ENCODE measurements at regions not wholly inside any gene's neighbourhood (a gene's known extent, or its start where the extent isn't known, plus 50 kb on each side); places are given as distances from the start of the nearest gene placed in this dataset.

- H3K27me3 ChIP-seq (ENCODE audit: control insufficient read depth, insufficient read depth) = no peaks in the 10 kb centered on the region
- no peak for ATAC-seq
- intact Hi-C loops (cut with DNase I) = no loop called here
- H3K27ac ChIP-seq (ENCODE audit: low read length) = no peak overlapping the region
- H3K4me1 ChIP-seq (ENCODE audit: control insufficient read depth, insufficient read depth, low read length) = no peaks in the 10 kb centered on the region
- DNase-seq = no peak
- no peak overlapping the region for H3K4me3 ChIP-seq (ENCODE audit: low read length)
- no peaks in the 10 kb centered on the region for H3K9me3 ChIP-seq (ENCODE audit: control insufficient read depth, low read length)
- 54% methylated on average over 2 of the region's 2 CpGs for WGBS
Observed at GRCh38 chr2:226378753-226379705, 420.6 kb downstream of the IRS1 start.

DNA sequence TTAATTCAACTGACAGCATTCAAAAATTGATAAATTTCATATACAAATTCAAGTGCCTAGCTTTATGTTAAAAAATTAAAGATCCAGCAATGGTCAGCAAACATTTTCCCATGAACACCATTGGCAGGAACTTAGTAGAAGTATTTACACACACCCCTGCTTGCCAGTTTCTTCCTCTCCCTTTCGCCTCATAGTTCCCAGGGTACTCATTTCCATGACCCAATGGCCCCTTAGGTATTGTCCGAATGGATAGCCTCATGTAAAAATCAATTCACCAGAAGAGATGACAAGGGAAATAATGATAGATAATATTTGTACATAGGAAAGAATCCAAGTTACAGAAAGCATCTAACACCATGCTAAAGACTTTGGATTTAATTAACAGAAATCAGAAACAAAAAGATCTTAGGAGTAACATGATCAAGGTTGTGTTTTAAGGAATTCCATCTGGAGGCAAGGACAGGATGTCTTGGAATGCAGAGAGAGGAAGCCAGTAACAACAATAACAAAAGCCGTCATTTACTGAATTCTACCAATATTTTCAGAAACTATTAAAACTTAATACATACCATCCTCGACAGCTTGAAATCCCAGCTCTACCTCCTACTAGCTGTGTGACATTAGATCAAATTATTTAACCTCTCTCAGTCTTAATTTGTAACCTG lies 423.0 kb downstream of the IRS1 start:
- no peak overlapping the region for H3K4me3 ChIP-seq (ENCODE audit: low read length)
- H3K27ac ChIP-seq (ENCODE audit: low read length) = no peak overlapping the region
- H3K27me3 ChIP-seq (ENCODE audit: control insufficient read depth, insufficient read depth) = no peaks in the 10 kb centered on the region
- intact Hi-C loops (cut with DNase I) = no loop called here
- H3K9me3 ChIP-seq (ENCODE audit: control insufficient read depth, low read length) = no peaks in the 10 kb centered on the region
- 54% methylated on average over 4 of the region's 4 CpGs for WGBS
- H3K4me1 ChIP-seq (ENCODE audit: control insufficient read depth, insufficient read depth, low read length) = no peaks in the 10 kb centered on the region
- DNase-seq = no peak
- no peak for ATAC-seq

- Histone ChIP-seq H3K4me3 (ENCODE audit: low read length) (no peak overlapping the region), H3K9me3 (ENCODE audit: control insufficient read depth, low read length) (no peaks in the 10 kb centered on the region), H3K4me1 (ENCODE audit: control insufficient read depth, insufficient read depth, low read length) (no peaks in the 10 kb centered on the region), H3K27ac (ENCODE audit: low read length) (no peak overlapping the region), H3K27me3 (ENCODE audit: control insufficient read depth, insufficient read depth) (no peaks in the 10 kb centered on the region)
- intact Hi-C loops (cut with DNase I) = no loop called here
- no peak for DNase-seq
- ATAC-seq = no peak
- 84% methylated on average over 7 of the region's 7 CpGs for whole genome bisulfite sequencing
Observed at GRCh38 chr2:226366920-226367319, 432.7 kb downstream of the IRS1 start.

DNA sequence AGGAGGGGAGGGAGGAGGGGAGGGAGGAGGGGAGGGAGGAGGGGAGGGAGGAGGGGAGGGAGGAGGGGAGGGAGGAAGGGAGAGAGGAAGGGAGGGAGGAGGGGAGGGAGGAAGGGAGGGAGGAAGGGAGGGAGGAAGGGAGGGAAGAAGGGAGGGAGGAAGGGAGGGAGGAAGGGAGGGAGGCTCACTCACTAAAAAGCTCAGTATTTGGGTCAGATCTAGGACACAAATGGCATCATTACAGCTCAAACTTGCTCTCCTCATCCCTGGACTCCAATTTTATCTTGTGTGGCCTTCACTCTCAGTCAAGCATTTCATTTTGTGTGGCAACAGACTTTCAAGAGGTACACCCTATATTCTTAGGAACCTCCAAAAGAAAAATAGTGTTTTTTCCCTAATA lies 435.4 kb downstream of the IRS1 start:
- intact Hi-C loops (cut with DNase I) = no loop called here
- no peaks in the 10 kb centered on the region for H3K4me1 ChIP-seq (ENCODE audit: control insufficient read depth, insufficient read depth, low read length)
- H3K27ac ChIP-seq (ENCODE audit: low read length) = no peak overlapping the region
- ATAC-seq = no peak
- H3K4me3 ChIP-seq (ENCODE audit: low read length) = no peak overlapping the region
- DNase-seq = no peak
- H3K9me3 ChIP-seq (ENCODE audit: control insufficient read depth, low read length) = no peaks in the 10 kb centered on the region
- H3K27me3 ChIP-seq (ENCODE audit: control insufficient read depth, insufficient read depth) = no peaks in the 10 kb centered on the region

DNA sequence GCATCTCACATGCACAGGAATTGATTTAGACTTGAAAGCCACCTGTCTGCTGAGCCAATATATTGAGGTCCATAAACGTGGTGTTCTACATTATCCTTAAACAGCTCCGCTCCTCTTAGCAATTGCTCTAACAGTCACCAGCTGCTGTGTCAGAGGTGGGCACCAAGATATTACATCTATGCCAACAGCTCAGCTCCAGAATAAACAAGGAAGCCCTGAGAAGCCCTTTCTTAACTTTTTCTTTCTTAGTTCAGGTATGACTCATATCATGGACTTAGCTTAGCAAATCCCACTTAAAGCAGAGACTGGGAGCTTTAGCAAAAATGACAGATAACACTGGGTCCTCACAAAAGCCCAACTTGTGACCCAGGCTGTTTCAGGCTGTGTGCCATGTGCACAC lies 436.6 kb downstream of the IRS1 start:
- WGBS = 83% methylated on average over 2 of the region's 2 CpGs
- no peaks in the 10 kb centered on the region for H3K9me3 ChIP-seq (ENCODE audit: control insufficient read depth, low read length)
- DNase-seq = no peak
- no peaks in the 10 kb centered on the region for H3K27me3 ChIP-seq (ENCODE audit: control insufficient read depth, insufficient read depth)
- H3K4me1 ChIP-seq (ENCODE audit: control insufficient read depth, insufficient read depth, low read length) = no peaks in the 10 kb centered on the region
- no peak overlapping the region for H3K27ac ChIP-seq (ENCODE audit: low read length)
- H3K4me3 ChIP-seq (ENCODE audit: low read length) = no peak overlapping the region
- no peak for ATAC-seq
- intact Hi-C loops (cut with DNase I) = no loop called here

GRCh38 chr2:226360658-226361057 lies 439.0 kb downstream of the IRS1 start:
- H3K27ac ChIP-seq (ENCODE audit: low read length) = no peak overlapping the region
- ATAC-seq (no peak), DNase-seq (no peak)
- H3K27me3 ChIP-seq (ENCODE audit: control insufficient read depth, insufficient read depth) = no peaks in the 10 kb centered on the region
- H3K9me3 ChIP-seq (ENCODE audit: control insufficient read depth, low read length) = no peaks in the 10 kb centered on the region
- 81% methylated on average over 2 of the region's 2 CpGs for WGBS
- H3K4me3 ChIP-seq (ENCODE audit: low read length) = no peak overlapping the region
- intact Hi-C loops (cut with DNase I) = no loop called here
- H3K4me1 ChIP-seq (ENCODE audit: control insufficient read depth, insufficient read depth, low read length) = no peaks in the 10 kb centered on the region

DNA sequence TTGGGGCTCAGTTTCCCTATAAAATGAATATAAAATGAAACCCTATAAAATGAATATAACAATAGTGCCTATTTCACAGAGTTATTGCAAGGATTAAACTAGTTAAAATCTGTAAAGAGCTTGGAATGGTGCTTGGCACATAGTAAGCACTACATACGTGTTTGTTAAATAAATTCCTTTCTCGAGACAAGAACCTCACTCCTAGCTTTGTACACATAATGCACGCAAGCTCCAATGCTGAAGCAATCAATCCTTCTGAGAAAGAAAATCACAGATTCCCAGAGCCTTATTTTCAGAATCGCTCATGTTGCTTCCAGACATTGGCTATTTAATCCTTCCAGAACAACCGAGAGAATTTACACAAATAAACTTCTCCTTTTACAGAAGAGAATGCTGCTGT lies 440.9 kb downstream of the IRS1 start:
- intact Hi-C loops (cut with DNase I) = no loop called here
- 86% methylated on average over 5 of the region's 5 CpGs for WGBS
- DNase-seq = no peak
- no peaks in the 10 kb centered on the region for H3K27me3 ChIP-seq (ENCODE audit: control insufficient read depth, insufficient read depth)
- H3K4me1 ChIP-seq (ENCODE audit: control insufficient read depth, insufficient read depth, low read length) = no peaks in the 10 kb centered on the region
- H3K27ac ChIP-seq (ENCODE audit: low read length) = no peak overlapping the region
- ATAC-seq = no peak
- H3K4me3 ChIP-seq (ENCODE audit: low read length) = no peak overlapping the region
- H3K9me3 ChIP-seq (ENCODE audit: control insufficient read depth, low read length) = no peaks in the 10 kb centered on the region

GRCh38 chr2:226357816-226358215 lies 441.8 kb downstream of the IRS1 start:
- Histone ChIP-seq H3K27me3 (ENCODE audit: control insufficient read depth, insufficient read depth) (no peaks in the 10 kb centered on the region), H3K4me1 (ENCODE audit: control insufficient read depth, insufficient read depth, low read length) (no peaks in the 10 kb centered on the region), H3K27ac (ENCODE audit: low read length) (no peak overlapping the region), H3K4me3 (ENCODE audit: low read length) (no peak overlapping the region), H3K9me3 (ENCODE audit: control insufficient read depth, low read length) (no peaks in the 10 kb centered on the region)
- intact Hi-C loops (cut with DNase I) = no loop called here
- no peak for DNase-seq
- WGBS = 83% methylated on average over 5 of the region's 5 CpGs
- ATAC-seq = no peak

- no peak for ATAC-seq
- no peak for DNase-seq
Observed at GRCh38 chr2:226355600-226355999, 444.0 kb downstream of the IRS1 start.

DNA sequence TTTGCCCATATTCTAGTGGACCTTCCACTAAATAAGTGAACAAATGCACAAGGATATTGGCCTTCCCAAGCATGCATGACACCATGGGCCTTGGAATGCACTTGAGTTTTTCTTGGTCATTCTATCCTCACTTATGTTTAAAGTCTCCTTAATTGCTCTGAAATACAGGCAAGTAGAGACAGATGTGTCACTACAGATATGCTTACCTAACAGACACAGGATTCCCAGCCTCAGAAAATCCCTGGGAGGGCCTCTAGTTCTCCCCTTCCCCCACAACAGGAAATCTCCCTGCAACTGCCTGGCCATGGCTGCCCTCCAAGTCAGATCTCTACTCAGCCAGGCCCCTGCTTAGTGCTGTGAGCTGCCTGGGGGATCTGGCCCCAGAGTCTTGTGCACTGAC lies 445.2 kb downstream of the IRS1 start:
- intact Hi-C loops (cut with DNase I) = no loop called here
- ATAC-seq (no peak), DNase-seq (no peak)
- H3K9me3 ChIP-seq (ENCODE audit: control insufficient read depth, low read length) = no peaks in the 10 kb centered on the region
- H3K27me3 ChIP-seq (ENCODE audit: control insufficient read depth, insufficient read depth) = no peaks in the 10 kb centered on the region
- no peaks in the 10 kb centered on the region for H3K4me1 ChIP-seq (ENCODE audit: control insufficient read depth, insufficient read depth, low read length)
- H3K4me3 ChIP-seq (ENCODE audit: low read length) = no peak overlapping the region
- H3K27ac ChIP-seq (ENCODE audit: low read length) = no peak overlapping the region

More at GRCh38 chr2:226355600-226355999, 444.0 kb downstream of the IRS1 start:
- H3K9me3 ChIP-seq (ENCODE audit: control insufficient read depth, low read length) = no peaks in the 10 kb centered on the region
- no peak overlapping the region for H3K4me3 ChIP-seq (ENCODE audit: low read length)
- no peaks in the 10 kb centered on the region for H3K4me1 ChIP-seq (ENCODE audit: control insufficient read depth, insufficient read depth, low read length)
- intact Hi-C loops (cut with DNase I) = no loop called here
- no peaks in the 10 kb centered on the region for H3K27me3 ChIP-seq (ENCODE audit: control insufficient read depth, insufficient read depth)
- no peak overlapping the region for H3K27ac ChIP-seq (ENCODE audit: low read length)

- Histone ChIP-seq H3K9me3 (ENCODE audit: control insufficient read depth, low read length) (no peaks in the 10 kb centered on the region), H3K4me3 (ENCODE audit: low read length) (no peak overlapping the region), H3K27me3 (ENCODE audit: control insufficient read depth, insufficient read depth) (no peaks in the 10 kb centered on the region), H3K27ac (ENCODE audit: low read length) (no peak overlapping the region), H3K4me1 (ENCODE audit: control insufficient read depth, insufficient read depth, low read length) (no peaks in the 10 kb centered on the region)
- ATAC-seq (no peak), DNase-seq (no peak)
- intact Hi-C loops (cut with DNase I) = no loop called here
- 82% methylated on average over 6 of the region's 6 CpGs for WGBS
Observed at GRCh38 chr2:226352941-226353560, 446.6 kb downstream of the IRS1 start.
